NB4 (cell line): ENCODE measurements at regions not wholly inside any gene's neighbourhood (a gene's known extent, or its start where the extent isn't known, plus 50 kb on each side); places are given as distances from the start of the nearest gene placed in this dataset.

Source experiments
- DNase-seq: peaks from one replicate; pipeline ENCODE4 v3.0.0; 2010; ENCODE audit warnings: low read depth
- H3K4me3 ChIP-seq: one replicate; pipeline ENCODE4 v1.5.1; 2011; ENCODE audit warnings: mild to moderate bottlenecking, low read depth, low read length, moderate library complexity
- MAX ChIP-seq: IDR thresholded peaks from 2 replicates; pipeline ENCODE4 v1.6.1; 2011; ENCODE audit warnings: low read depth, low read length
- MYC ChIP-seq: IDR thresholded peaks from 2 replicates; pipeline ENCODE4 v1.6.1; 2011; ENCODE audit warnings: low read depth, low read length
- POLR2A ChIP-seq: IDR thresholded peaks from 2 replicates; pipeline ENCODE4 v1.6.1; 2011; ENCODE audit warnings: mild to moderate bottlenecking; ENCODE audit not compliant: insufficient read length; ENCODE audit errors: extremely low read depth
- TF ChIP-seq, protein P1 (sequence below): IDR thresholded peaks from one replicate; pipeline ENCODE4 v1.5.1; 2012; ENCODE audit warnings: low read depth, low read length

DNA sequence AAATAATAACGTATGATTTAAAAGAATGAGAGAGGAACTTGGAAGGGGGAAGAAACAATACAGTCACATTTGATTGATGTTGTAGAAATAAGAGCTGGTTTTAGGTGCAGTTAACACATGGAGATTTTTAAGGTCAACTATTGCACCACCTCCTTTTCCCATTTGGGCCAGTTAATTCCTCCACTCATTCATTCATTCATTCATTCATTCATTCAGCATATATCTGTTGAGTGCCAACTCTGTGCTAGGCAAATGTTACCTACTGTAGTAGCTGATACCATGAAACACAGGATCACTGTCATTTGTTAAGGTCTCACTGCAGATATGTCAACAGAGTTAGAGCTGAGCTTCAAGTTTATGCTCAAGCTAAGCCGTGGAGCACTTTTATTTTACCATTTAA lies 115.7 kb upstream of the ARID2 start:
- H3K4me3 ChIP-seq = no peak overlapping the region
- TF ChIP-seq POLR2A = no peak
- TF ChIP-seq MAX = no peak
- TF ChIP-seq, protein P1, sequence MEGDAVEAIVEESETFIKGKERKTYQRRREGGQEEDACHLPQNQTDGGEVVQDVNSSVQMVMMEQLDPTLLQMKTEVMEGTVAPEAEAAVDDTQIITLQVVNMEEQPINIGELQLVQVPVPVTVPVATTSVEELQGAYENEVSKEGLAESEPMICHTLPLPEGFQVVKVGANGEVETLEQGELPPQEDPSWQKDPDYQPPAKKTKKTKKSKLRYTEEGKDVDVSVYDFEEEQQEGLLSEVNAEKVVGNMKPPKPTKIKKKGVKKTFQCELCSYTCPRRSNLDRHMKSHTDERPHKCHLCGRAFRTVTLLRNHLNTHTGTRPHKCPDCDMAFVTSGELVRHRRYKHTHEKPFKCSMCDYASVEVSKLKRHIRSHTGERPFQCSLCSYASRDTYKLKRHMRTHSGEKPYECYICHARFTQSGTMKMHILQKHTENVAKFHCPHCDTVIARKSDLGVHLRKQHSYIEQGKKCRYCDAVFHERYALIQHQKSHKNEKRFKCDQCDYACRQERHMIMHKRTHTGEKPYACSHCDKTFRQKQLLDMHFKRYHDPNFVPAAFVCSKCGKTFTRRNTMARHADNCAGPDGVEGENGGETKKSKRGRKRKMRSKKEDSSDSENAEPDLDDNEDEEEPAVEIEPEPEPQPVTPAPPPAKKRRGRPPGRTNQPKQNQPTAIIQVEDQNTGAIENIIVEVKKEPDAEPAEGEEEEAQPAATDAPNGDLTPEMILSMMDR = no peak
- TF ChIP-seq MYC = no peak

DNA sequence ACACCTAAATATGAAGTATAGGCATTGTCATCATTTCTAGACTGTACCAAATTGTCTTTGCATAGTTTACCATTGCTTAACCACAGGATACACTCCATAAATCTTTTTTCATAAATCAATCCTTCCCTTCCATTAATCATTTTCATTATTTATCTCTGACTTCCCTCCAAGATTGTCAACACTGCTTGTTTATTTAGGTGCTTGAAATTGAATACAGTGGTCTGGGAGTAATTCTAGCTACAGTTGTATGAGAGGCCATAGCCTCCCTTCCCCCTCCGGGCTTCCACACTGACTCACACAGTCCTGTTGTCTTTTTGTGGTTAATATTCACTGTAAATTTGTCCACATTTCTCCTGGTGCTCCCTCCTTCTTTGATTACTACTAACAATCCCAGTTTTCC lies 114.2 kb upstream of the ARID2 start:
- no peak overlapping the region for H3K4me3 ChIP-seq
- DNase-seq = peak; percentile 33
- no peak for TF ChIP-seq MYC
- TF ChIP-seq, protein P1 = no peak
- no peak for TF ChIP-seq POLR2A
- no peak for TF ChIP-seq MAX

More for the DNA sequence above, 115.7 kb upstream of the ARID2 start:
- DNase-seq = no peak

DNA sequence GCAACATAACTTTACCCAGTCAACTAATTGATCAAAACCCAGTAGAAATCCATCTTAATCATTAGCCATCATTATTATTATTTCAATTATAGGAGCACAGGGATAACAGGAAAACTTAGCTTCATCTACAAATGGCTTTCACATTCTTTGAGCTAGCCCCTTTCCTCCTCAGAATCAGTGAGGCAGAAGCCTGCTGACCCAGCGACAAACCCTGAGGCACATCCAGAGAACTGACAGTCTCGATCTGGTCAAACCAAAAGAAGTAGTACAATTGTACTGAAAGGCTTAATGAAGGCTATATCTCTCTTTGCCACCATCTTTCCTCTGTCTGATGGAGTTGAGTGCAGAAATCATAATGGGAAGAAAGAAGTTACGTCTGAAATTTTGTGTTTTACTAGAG lies 109.8 kb upstream of the ARID2 start:
- no peak for DNase-seq
- no peak for TF ChIP-seq POLR2A
- TF ChIP-seq, protein P1 = no peak
- TF ChIP-seq MYC = no peak
- TF ChIP-seq MAX = no peak
- no peak overlapping the region for H3K4me3 ChIP-seq

GRCh38 chr12:45621703-45622102 lies 107.8 kb upstream of the ARID2 start:
- no peak overlapping the region for H3K4me3 ChIP-seq
- no peak for DNase-seq
- no peak for TF ChIP-seq MAX
- TF ChIP-seq, protein P1 = no peak
- TF ChIP-seq MYC = no peak
- no peak for TF ChIP-seq POLR2A

- DNase-seq = peak; percentile 78
- TF ChIP-seq, protein P1 = no peak
- TF ChIP-seq POLR2A (no peak), MAX (no peak)
- no peak overlapping the region for H3K4me3 ChIP-seq
These were observed 107.1 kb upstream of the ARID2 start for GRCh38 chr12:45622210-45622937.
